GM21619 (cell line): ENCODE measurements at regions not wholly inside any gene's neighbourhood (a gene's known extent, or its start where the extent isn't known, plus 50 kb on each side); places are given as distances from the start of the nearest gene placed in this dataset.
A peak's percentile ranks its signal among the peaks of the same experiment; 100 is the strongest.

Source experiments
- ATAC-seq: cut with Tn5 transposase; IDR thresholded peaks from one replicate; pipeline ENCODE4 v1.9.1; 2021; ENCODE audit not compliant: unreplicated experiment

DNA sequence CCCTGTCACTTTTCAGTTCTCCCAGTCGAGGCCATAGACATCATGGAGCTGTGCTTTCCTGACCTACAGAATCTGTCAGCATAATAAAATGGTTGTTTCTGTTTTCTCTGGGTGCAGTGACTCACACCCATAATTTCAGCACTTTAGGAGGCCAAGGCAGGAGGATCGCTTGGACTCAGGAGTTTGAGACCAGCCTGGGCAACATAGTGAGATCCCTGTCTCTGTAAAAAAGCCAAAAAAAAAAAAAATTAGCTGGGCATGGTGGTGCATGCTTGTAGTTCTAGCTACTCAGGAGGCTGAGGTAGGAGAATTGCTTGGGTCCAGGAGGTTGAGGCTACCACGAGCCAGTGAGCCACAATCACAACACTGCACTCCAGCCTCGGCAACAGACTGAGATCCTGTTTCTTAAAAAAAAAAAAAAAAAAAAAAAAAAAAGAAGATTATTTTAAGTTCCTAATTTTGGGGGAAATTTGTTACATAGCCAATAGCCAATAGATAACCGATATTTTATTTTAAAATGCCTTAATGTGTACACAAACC is 196.2 kb downstream of the ADSS2 start:
- ATAC-seq, result no peak

DNA sequence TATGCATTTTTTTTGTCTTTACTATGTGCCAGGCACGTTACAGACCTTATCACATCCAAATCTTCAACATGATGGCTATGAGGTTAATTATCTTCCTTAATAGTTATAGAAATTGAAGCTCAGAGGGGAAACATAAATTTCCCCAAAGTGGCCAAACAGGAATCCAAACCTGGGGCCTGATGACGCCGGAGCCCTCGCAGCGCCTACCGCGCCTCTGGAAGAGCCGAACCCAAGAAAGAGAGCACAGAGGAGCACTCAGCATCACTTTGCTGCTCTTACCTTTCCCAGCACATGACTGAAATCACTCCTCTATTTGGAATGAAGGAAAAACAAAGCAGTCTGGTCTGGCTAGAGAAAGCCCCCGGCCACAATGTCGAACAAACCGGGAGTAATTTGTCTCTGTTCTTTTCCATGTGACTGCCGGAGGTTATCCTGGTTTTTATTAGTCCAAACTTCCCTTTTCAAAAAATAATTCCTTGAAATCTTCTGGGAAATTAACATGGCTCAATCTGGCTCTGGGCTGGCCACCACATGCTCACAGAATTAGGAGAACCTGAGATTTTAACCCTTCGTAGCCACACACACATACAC is 195.5 kb downstream of the ADSS2 start:
- ATAC-seq, result no peak

DNA sequence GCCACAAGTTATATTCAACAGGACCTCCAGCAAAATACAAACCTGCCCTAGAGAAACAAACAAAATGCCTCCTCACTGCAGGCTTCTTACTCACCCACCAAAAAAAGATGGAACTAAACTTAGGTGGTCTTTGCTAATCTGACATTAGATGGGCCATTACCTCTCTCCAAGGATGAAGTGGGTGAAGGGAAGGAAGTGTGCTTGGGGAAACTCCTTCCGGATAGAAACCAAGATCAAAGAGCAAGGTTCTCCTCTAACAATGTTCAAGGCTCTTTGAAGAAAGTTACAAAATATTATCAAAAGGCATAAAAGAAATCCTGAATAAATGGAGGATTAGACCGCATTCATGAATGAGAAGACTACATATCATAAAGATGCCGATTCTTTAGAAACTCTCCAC is 187.5 kb downstream of the ADSS2 start:
- ATAC-seq, result no peak

DNA sequence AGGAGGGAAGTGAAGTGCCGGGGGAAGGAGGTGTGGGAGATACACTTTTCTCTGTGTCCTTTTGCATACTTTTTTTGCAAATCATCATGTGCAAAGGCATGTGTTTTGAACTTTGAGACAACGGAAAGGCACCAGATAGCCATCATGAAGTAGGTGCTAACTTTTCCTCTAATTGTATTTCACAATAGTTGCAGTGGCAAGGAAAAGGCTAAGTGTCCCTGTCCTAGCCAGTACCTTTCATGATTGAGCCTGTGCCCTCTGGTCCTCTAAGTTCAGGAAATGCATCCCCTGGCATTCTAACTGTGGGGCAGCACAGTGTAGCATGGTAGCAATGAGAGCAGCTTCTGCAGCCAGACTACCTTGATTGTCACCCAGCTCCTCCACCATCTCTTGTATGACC is 186.2 kb downstream of the ADSS2 start:
- no peak for ATAC-seq

DNA sequence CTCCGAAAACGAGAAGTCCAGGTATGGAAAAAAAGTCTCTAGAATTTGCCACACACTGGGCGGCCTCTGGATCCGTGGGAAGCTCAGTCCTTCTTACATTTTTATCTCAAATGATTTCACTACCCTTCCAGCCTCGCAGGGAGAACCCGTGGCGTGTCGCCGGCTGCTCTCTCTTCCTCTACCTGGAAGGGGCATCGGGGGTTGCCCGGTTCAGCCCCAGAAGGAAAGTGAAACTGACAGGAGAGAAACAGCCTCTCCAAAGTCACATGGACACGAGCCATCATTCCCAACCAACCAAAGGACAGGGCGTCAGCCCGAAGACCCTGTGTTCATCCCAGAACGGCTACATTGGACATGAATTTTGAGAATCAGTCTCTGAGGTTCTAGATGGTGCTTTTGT is 182.5 kb downstream of the ADSS2 start:
- ATAC-seq, result no peak

DNA sequence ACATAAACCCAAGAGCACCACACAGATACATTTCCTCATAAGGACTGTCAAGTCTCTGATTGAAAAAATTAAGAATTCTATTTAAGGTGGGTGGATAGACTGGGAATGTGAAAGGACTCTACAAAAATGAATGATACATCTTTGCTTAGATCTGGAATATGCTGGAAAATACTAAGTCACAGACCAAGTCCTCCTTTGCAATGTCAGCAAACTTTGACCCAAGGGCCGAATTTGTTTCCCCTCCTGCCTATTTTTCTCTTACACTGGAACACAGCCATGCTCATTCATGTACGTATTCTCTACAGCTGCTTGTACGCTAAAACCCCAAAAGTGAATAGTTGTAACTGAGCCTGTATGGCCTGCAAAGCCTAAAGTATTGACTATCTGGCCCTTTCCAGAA is 180.7 kb downstream of the ADSS2 start:
- no peak for ATAC-seq

DNA sequence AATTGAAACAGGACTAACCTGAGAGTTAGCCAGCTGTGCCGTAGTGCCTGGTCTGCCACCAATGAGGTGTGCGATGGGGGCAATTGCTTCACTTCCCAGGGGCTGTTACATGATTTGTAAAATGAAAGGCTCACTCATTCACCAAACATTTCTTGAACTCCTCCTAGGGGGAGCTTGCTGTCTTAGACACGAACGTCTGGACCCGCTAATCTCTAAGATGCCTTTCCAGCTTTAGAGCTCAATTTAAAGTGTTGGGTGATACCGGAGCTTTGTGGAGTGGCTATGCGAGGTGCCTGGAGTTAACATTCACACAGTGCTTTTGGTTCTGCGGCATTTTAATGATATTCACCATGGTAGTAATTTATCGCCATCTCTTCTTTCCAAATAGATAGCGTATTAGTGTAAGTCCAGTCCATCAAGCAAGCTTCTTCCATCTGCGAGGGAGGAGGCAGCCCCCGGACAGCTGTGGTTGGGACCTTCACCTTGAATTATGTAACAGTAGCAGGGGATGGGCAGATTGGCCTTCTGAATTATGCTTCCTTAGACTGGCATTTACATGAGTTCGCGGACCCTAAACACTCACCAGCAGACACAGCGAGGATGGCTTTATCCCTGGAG is 179.9 kb downstream of the ADSS2 start:
- no peak for ATAC-seq

DNA sequence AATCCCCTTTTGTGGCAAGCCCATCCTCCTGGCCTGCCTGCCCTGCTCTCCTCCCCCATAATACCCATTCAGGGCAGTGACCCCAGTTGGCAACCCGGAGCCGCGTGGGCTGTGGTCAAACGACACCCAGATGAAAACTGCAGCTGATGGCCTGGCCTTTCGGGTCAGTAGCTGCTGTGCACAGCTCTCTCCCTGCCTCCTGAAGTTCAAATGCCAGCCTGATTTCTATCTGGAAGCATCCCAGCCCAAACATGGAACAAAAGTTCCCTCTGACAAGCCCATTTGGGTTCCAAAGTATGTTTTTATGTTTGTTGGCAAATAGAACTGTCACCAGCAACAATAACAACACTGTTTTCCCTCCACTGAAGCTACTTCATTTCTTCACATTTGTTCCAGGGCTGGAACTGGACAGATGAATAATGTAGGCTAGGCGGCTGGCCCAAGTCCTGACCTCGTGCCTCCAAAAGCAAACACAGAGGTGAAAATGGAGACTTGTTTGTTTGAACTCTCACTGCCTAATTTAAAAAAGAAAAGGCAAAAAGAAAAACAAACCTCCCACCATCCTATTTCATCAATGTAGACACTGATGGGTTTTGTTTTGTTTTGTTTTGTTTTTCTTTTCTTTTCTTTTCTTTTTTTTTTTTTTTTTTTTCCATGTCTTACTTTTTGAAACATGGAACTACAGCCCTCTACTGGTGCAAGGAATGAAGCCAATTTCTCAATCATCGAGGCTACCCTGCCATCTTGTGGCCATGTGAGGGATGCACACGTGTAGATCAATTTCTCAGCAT is 179.0 kb downstream of the ADSS2 start:
- peak; percentile 91 for ATAC-seq

DNA sequence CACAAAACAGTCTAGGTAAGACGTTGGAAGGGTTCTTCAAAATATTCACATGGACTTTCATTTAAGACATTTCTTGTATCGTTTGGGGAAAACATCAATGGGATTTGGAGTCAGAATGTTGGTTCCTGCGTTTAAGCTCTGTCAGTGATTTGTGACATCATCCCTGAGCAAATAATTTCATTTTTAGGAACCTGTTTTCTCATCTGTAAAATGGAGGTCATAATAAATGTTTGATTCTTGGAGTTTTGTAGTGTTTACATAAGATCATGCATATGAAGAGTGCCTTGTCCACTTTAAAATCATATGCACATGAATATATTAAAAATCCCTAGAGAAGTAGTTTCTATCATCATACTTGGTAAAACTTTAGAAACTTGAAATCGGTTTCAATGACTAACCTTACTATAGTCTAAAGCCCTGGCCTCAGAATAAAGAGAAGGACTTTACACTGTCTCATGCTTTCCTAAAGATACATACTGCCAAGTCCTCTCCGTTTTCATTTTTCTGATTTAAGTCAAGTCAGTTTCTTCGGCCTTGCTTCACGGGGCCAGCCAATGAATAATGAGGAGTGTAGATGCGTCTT is 178.4 kb downstream of the ADSS2 start:
- ATAC-seq, result no peak

DNA sequence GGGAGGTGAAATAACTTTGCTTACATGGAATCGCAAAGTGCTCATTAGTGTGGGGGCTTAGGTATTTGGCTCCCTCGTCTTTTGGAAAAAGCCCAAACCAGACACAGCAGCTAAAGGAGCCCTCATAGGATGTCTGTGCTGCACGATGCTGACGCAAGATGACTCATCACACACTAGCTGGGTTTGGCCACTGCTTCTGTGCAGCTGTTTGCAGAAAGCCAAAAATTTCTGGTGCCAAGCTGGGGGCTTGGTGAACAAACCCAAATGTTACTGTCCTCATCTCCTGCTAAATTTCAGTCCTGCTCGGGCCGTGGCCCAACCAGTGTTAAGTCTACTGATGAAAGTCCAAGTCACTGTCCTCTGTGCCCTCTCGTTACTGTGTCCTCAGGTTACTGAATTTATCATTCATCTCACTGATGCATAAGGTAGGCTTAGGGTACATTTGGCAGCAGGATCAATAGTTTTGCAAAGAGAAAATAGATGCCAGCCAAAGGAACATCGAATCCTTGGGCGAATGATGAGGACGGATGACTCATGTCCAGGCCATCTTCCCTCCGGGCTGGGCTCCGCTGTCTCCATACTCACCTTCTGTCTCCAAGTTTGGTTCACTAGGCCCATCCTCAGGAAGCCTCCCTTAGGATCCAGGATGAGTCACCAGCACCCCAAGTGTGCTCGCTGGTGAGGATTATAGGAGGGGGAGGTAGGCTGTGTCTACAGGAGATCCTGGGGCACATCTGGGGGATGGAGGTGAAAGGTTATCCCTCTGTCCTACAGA is 177.7 kb downstream of the ADSS2 start:
- ATAC-seq, result no peak

DNA sequence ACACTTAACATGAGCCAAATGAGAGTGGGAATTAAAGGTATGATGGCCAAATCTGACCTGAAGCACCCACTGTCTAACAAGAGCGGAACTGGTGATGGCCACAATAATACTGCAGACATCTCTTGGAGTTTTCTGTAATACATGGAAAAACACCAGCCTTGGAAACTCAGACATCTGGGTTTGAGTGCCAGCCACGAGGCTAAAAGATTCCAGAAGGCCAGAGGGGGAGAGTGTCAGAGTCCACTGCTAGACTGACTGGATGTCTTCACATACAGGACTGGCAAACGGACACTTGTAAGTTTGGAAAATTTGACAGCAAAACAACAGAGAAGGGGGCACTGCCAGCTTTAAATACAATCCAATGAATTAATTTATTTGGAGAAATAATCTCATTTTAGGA is 175.1 kb downstream of the ADSS2 start:
- ATAC-seq, result no peak

DNA sequence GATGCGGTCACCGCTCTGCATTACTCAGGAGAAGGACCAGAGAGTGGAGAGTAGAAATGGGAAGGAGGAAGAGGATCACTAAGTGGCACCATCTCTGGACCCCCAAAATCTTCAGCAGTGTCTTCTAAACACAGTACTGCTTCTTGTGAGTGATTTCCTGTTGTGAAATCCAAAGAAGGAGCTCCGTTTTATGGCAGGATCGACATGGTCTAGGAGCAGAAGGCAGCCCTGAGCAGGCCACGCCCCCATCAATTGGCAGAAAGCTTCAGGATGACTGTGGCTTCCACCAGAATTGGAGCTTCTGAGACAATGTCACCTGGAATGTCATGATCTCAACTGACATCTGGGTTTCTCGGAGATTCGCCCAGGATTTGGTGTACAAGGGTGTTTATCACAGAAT is 171.5 kb downstream of the ADSS2 start:
- ATAC-seq, result no peak

DNA sequence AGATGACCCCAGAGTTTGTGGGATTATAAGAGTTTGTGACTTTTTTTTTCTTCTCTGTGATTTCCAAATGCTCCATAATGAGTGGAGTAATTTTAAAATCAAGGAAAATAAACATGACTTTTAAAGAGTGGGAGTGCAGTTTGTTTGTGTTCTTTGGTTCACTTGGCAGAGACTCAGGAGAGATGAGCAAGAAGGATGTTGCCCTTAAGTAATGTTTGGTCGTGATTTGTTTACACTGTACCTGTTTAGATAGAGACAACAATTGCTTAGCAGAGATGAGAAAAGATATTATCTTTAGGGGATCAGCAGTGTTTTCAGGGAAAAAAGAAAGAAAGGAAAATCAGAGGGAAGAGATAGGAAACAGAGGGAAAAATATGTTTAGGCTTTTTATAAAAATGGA is 170.8 kb downstream of the ADSS2 start:
- ATAC-seq, result no peak

DNA sequence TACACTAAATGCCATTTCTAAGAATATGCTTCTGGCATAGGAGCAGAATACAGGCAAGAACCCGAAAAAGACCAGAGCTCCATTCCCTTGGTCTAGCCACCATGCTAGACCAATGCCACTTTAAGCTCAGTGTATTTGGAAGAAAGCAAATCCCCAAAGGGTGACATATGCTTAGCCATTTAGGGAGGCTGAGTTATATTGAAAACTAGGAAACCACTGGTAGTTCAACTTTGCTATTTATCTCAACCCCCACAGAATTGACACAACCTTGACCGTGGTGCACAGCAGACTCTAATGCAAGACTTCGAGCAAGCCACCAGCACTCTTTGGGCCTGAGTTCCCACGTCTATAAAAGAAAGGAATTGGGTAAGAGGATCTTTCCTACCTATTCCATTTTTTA is 167.9 kb downstream of the ADSS2 start:
- ATAC-seq, result no peak

DNA sequence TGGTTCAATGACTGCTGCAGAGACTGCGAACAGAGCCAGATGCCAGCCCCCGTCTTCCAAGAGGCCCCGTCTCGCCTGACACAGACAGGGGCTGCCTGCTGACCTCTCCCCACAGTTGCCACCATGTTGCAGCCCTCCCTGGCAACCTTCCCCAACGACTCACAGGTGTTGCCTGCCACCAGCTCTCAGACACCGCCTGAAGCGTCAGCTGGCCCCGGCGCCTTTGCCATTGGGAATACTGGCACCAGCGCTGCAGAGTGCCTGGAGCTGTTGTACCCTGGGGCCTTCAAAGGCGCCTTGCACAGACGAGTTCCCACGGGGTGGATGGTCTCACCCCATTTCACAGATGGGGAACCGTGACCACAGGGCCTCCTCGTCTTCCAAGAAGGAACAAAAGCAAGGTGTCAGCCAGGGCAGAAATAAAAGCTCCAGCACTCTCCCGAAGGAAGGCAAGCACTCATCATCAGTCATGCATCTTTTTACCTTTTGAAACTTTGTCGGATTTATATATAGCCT is 167.0 kb downstream of the ADSS2 start:
- no peak for ATAC-seq

DNA sequence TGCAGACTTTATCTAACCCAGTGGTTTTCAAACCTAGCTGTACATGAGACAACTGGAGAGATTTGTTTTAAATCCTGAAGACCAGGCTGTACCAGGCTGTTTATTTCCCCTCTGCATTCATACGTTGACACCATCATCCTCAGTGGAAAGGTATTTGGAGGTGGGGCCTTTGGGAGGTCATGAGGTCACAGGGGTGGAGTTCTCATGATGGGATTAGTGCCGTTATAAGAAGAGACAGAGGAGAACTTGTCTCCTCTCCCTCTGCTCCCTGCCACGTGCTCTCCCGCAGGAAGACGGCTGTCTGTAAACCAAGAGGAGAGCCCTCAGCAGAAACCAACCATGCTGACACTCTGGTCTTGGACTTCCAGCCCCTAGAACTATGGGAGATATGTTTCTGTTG is 165.4 kb downstream of the ADSS2 start:
- ATAC-seq, result no peak

DNA sequence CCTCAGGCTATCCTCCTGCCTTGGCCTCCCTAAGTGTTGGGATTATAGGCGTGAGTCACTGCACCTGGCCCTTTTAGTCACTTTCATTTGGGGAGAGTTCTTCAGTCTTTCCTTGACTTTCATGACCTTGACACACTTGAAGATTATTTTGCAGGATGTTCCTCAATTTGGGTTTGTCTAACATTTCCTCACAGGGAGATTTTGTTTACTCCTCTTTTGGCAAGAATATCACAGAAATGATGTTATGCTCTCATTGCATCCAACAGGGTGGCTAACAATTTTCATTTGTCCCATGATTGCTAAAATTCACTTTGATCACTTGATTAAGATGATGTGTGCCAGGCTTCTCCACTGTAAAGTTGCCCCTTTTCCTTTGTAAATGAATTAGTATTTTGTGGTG is 164.0 kb downstream of the ADSS2 start:
- ATAC-seq, result no peak

DNA sequence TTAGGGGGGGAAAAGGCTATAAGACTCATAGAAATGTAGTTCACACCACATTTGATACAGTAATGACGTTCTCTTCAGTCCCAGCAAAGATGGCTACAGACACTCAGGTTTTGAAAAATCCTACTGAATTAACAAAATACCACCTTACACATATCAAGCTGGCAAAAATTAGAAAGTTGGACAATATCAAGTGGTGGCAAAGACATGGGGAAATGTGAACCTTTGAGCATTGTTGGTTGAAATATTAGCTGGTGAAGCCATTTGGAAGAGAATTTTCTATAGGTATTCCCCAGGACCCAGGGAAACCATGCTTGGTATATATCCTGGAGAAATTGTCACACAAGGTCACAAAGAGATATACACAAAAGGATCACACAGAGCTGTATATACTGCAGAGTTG is 163.0 kb downstream of the ADSS2 start:
- no peak for ATAC-seq

DNA sequence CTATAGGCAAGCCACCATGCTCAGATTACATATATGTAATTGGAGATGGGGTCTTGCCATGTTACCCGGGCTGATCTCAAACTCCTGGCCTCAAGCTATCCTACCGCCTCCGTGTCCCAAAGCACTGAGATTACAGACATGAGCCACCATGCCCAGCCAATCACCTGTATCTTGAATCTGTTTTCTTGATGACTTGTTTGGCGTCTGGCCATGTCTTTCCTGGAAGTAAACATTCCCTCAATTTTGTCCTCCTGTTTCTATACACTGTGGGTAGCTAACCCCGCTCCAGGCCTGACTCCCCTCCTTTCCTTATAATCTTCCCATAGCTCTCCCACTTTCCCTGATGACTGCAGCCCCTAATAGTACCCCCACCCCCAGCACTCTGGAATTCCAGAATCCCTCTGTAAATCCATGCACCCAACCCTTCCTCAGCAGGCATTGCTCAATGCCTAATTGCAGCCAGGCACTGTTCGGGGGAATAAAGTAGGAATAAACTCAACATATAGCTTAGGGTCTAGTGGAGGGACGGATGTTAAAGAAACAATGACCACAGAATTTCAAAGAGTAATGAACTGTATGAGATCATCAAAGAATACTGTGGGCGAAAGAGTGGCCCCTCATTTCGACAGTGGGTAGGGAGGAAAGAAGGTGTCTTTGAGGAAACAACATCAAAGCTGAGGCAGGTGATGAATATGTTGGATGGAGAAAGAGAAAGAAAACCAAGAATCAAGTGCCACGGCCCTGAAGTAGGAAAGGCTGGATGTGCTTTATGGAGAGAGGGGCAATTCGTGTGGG is 161.5 kb downstream of the ADSS2 start:
- no peak for ATAC-seq
